Neural cell (in vitro differentiated cells): ENCODE measurements at regions not wholly inside any gene's neighbourhood (a gene's known extent, or its start where the extent isn't known, plus 50 kb on each side); places are given as distances from the start of the nearest gene placed in this dataset.

Experiments
- CTCF ChIP-seq: fragments of 450-650 bp; IDR thresholded peaks from 2 replicates; pipeline ENCODE4 v1.5.1; 2014; ENCODE audit warnings: antibody characterized with exemption, mild to moderate bottlenecking, moderate library complexity; ENCODE audit not compliant: poor library complexity, severe bottlenecking
- EZH2 ChIP-seq: fragments of 200-600, 300-800 bp; shearing (Covaris generic), sonication (generic); IDR thresholded peaks from 2 replicates; pipeline ENCODE4 v1.6.1; 2014; ENCODE audit warnings: antibody characterized with exemption, low read length, borderline replicate concordance, mild to moderate bottlenecking; ENCODE audit not compliant: insufficient read depth, poor library complexity, severe bottlenecking
- MXI1 ChIP-seq: fragments of 450-650 bp; conservative IDR thresholded peaks from 2 replicates; pipeline ENCODE4 v1.6.1; 2014; ENCODE audit warnings: antibody characterized with exemption, mild to moderate bottlenecking; ENCODE audit not compliant: poor library complexity, severe bottlenecking
- TAF1 ChIP-seq: IDR thresholded peaks from 2 replicates; pipeline ENCODE4 v1.6.1; 2012; ENCODE audit warnings: low read depth

- TF ChIP-seq CTCF = no peak
- TF ChIP-seq MXI1 = no peak
- TF ChIP-seq EZH2 = no peak
- TF ChIP-seq TAF1 = no peak
Observed at GRCh38 chr2:41293491-41293890, 754.3 kb upstream of the PKDCC start.
